Esophagus muscularis mucosa (tissue), 4 donors: ENCODE measurements at regions not wholly inside any gene's neighbourhood (a gene's known extent, or its start where the extent isn't known, plus 50 kb on each side); places are given as distances from the start of the nearest gene placed in this dataset.

Source experiments
- DNase-seq: peaks from one replicate; pipeline ENCODE4 v3.0.0-alpha.2; 2017; ENCODE audit errors: extremely low spot score
- H3K27ac ChIP-seq, 4 donors: fragments of 200-600 bp; sonication (generic); replicated peaks in 1 of 4; 1 replicate in 3 of 4; 2 replicates in 1 of 4; pipeline ENCODE4 v1.5.1; 2016 to 2019; ENCODE audit warnings: mild to moderate bottlenecking in 1 of 4
- H3K27me3 ChIP-seq, 4 donors: fragments of 200-600 bp; sonication (generic); one replicate each; pipeline versions ENCODE4 v1.5.1 to v1.6.0; 2016 to 2019
- H3K36me3 ChIP-seq, 4 donors: fragments of 200-600 bp; sonication (generic); one replicate each; pipeline ENCODE4 v1.5.1; 2016 to 2019
- H3K4me1 ChIP-seq, 4 donors: fragments of 200-600 bp; sonication (generic); one replicate each; pipeline ENCODE4 v1.5.1; 2016 to 2019
- H3K4me3 ChIP-seq, 4 donors: fragments of 200-600 bp; sonication (generic); 1 replicate in 2 of 4; 2 replicates in 2 of 4; pipeline ENCODE4 v1.5.1; 2016 to 2019; ENCODE audit warnings: mild to moderate bottlenecking in 4 of 4, moderate library complexity in 1 of 4
- H3K9me3 ChIP-seq, 4 donors: fragments of 200-600 bp; sonication (generic); 1 replicate in 3 of 4; 2 replicates in 1 of 4; pipeline ENCODE4 v1.5.1; 2016 to 2019
- EP300 ChIP-seq: sonication (generic); formaldehyde crosslinking; IDR thresholded peaks from one replicate; pipeline ENCODE4 v1.6.1; 2017; ENCODE audit warnings: antibody characterized with exemption
- POLR2A ChIP-seq: fragments of 450-650 bp; IDR thresholded peaks from one replicate; pipeline ENCODE4 v1.6.1; 2017; ENCODE audit warnings: antibody characterized with exemption, moderate library complexity, mild to moderate bottlenecking, low read depth
- POLR2AphosphoS5 ChIP-seq, 2 donors: sonication (generic); formaldehyde crosslinking; IDR thresholded peaks; one replicate each; pipeline ENCODE4 v1.6.1; 2017; ENCODE audit warnings: antibody characterized with exemption in 2 of 2
- WGBS: methylation state at CpG from one replicate; pipeline ENCODE4 v1.1.5; 2018; 5-methylcytosine and 5-hydroxymethylcytosine counted together
- intact Hi-C: fragments of 100-400 bp; cut with DNase I; formaldehyde crosslinking; loops from one replicate; pipeline ENCODE4 v1.15.1; 2023
- TF ChIP-seq, protein P1 (sequence below), 3 experiments: fragments of 200-600 bp in 2 of 3; fragments of 450-650 bp in 1 of 3; sonication (generic) in 2 of 3; IDR thresholded peaks; one replicate each; pipeline ENCODE4 v1.5.1; 2017 to 2019; ENCODE audit warnings: antibody characterized with exemption in 3 of 3, mild to moderate bottlenecking in 2 of 3, moderate library complexity in 1 of 3

DNA sequence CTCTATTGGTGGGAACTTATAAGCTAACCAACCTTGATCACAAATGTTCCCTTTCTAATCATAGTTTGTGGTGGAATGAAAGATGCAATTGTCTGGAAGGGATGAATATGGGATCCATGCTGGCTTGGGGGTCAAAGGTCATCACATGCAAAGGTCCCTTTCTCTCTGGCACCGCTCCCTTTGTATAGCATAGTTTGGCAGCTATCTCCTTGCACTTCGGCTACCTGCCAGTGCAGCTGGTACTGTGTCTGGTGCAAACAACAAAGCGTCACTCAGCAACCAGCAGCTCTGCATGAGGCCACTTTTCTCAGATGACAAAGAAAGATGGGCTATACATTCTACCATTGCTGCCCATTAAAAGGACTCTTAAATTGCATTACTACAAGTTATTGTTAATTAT, 188.2 kb upstream of the NFIA start:
- Histone ChIP-seq H3K4me3 (no peak overlapping the region), H3K4me1 (peaks cover 7 to 21% (median 13%) of the 10 kb centered on the region in 4 donors), H3K27me3 (no peaks in the 10 kb centered on the region), H3K9me3 (no peaks in the 10 kb centered on the region), H3K36me3 (no peaks in the 10 kb centered on the region), H3K27ac (no peak overlapping the region)
- intact Hi-C loops: no loop called here
- no peak for TF ChIP-seq POLR2A
- TF ChIP-seq, protein P1, sequence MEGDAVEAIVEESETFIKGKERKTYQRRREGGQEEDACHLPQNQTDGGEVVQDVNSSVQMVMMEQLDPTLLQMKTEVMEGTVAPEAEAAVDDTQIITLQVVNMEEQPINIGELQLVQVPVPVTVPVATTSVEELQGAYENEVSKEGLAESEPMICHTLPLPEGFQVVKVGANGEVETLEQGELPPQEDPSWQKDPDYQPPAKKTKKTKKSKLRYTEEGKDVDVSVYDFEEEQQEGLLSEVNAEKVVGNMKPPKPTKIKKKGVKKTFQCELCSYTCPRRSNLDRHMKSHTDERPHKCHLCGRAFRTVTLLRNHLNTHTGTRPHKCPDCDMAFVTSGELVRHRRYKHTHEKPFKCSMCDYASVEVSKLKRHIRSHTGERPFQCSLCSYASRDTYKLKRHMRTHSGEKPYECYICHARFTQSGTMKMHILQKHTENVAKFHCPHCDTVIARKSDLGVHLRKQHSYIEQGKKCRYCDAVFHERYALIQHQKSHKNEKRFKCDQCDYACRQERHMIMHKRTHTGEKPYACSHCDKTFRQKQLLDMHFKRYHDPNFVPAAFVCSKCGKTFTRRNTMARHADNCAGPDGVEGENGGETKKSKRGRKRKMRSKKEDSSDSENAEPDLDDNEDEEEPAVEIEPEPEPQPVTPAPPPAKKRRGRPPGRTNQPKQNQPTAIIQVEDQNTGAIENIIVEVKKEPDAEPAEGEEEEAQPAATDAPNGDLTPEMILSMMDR (IDR thresholded peaks at IDR 0.05): no peak
- TF ChIP-seq EP300: no peak
- TF ChIP-seq POLR2AphosphoS5 (IDR thresholded peaks at IDR 0.05): no peak
- 90% methylated on average over 3 of the region's 3 CpGs for WGBS
- no peak for DNase-seq

DNA sequence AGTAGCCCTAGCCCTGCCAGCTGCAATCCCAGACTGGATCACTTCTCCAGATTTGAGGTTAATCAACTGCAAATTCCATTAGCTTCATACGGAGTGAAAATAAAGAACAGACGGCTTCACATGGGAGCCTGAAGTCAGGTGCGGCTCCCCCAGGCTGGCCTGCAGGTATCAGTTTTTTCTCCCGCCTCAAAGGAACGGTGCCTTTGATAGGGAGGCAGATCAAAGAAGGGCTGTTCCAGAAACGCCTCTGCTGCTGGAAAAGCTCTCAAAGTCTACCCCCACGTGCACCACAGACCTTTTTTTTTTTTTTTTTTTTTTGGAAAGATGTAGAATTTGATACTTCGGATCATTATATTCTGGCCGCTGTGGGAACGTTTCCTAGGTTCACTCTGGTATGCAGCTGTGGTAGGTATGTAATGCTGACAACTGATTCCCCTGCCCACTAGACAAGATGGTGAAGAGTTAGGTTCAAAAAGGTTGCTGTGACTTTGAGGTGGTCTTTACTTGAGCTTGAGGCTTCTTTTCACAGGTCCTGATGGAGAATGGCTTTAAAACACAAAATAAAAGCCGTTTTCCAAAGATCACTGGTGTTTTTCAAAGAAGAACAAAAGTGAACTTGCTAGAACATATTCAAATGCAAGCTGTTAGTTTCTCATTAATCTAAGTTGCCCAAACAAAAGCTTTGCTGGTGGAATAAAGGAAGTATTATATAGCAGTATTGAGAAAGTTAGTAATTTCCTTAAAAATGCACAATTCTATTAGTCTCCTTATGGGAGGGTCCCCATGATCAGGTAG, 189.0 kb upstream of the NFIA start:
- H3K27me3 ChIP-seq: no peaks in the 10 kb centered on the region
- TF ChIP-seq EP300: no peak
- no peak for TF ChIP-seq POLR2AphosphoS5 (IDR thresholded peaks at IDR 0.05)
- TF ChIP-seq POLR2A: no peak
- TF ChIP-seq, protein P1 (IDR thresholded peaks at IDR 0.05): no peak
- no peak for DNase-seq

DNA sequence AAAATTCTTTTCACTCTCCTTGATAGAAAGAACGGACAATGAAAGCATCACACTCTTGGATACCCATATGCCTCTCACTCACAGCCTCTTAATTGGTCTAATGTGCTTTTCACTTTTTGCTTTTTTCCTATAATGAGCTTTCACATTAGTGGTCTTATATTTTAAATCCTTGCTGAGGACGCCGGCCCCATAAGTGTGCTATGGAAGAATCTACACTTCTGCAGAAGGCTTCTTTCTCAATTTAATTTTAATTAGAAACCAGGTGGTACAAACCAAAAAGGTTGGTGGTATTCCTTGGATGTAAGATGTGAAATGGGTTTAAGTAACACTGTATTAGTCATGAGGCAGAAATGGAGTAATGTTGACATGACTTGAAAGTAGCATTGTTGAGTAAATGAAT, 190.6 kb upstream of the NFIA start:
- no peak overlapping the region for H3K27ac ChIP-seq
- no peaks in the 10 kb centered on the region for H3K9me3 ChIP-seq
- WGBS: 68% methylated on average over 3 of the region's 3 CpGs
- H3K4me3 ChIP-seq: no peak overlapping the region
- no peaks in the 10 kb centered on the region for H3K36me3 ChIP-seq
- intact Hi-C loops: no loop called here
- no peaks in the 10 kb centered on the region for H3K27me3 ChIP-seq
- H3K4me1 ChIP-seq: peaks cover 1 to 21% (median 6%) of the 10 kb centered on the region in 4 donors
- no peak for DNase-seq
- TF ChIP-seq POLR2A: no peak
- no peak for TF ChIP-seq EP300
- TF ChIP-seq, protein P1 (IDR thresholded peaks at IDR 0.05): no peak
- no peak for TF ChIP-seq POLR2AphosphoS5 (IDR thresholded peaks at IDR 0.05)

More for the DNA sequence above, 189.0 kb upstream of the NFIA start:
- intact Hi-C loops: no loop called here
- Histone ChIP-seq H3K4me1 (peaks cover 7 to 21% (median 13%) of the 10 kb centered on the region in 4 donors), H3K36me3 (no peaks in the 10 kb centered on the region), H3K27ac (no peak overlapping the region), H3K4me3 (no peak overlapping the region), H3K9me3 (no peaks in the 10 kb centered on the region)
- 75% methylated on average over 11 of the region's 11 CpGs for WGBS

DNA sequence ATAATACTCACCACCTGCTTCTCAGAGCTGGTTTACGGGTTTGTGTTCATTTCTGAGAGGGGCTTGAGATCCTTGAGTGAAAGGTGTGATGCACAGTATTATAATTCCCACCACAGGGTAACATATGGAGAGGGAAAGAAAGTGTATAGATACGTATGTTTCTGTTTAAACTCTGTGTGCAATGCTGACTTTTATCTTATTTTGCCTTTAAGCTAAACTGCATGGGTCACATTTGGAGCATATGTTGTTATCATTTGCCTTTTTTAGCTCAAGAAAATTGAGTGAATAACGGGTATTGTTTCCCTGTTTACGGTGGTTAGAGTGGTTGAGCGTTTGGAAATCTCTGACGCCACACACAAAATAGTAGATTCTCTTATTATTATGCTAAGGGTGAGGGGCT, 191.1 kb upstream of the NFIA start:
- H3K9me3 ChIP-seq: no peaks in the 10 kb centered on the region
- no peak for DNase-seq
- H3K27me3 ChIP-seq: no peaks in the 10 kb centered on the region
- WGBS: 94% methylated on average over 6 of the region's 6 CpGs
- no peak overlapping the region for H3K27ac ChIP-seq
- H3K36me3 ChIP-seq: no peaks in the 10 kb centered on the region
- TF ChIP-seq POLR2A: no peak
- no peak for TF ChIP-seq EP300
- TF ChIP-seq, protein P1 (IDR thresholded peaks at IDR 0.05): no peak
- no peak for TF ChIP-seq POLR2AphosphoS5 (IDR thresholded peaks at IDR 0.05)
- H3K4me3 ChIP-seq: no peak overlapping the region
- intact Hi-C loops: no loop called here
- H3K4me1 ChIP-seq: peaks cover 0 to 19% (median 2%) of the 10 kb centered on the region in 4 donors

DNA sequence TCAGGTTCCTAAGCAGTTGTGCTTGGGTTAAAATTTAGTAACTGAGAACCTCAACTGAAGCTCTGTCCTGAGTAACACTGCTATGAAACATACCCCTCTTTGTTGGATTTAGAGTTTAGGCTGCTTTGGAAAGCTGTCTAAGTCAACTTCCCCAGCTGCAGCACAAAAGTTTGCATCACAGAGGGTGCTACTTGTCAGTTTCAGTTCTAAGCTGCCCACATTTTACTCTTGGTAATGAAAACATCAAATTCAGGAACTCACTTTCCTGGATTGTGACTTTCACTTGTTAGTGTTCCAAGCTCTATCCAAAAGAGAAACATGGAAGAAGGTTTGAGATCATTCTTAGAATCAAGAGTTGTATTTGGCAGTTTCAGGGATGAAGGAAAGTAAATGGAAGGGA, 191.7 kb upstream of the NFIA start:
- H3K4me1 ChIP-seq: peaks cover 0 to 13% (median 0%) of the 10 kb centered on the region in 4 donors
- intact Hi-C loops: no loop called here
- no peak overlapping the region for H3K27ac ChIP-seq
- no peak overlapping the region for H3K4me3 ChIP-seq
- no peak for DNase-seq
- no peak for TF ChIP-seq POLR2A
- no peak for TF ChIP-seq POLR2AphosphoS5 (IDR thresholded peaks at IDR 0.05)
- TF ChIP-seq, protein P1 (IDR thresholded peaks at IDR 0.05): no peak
- no peak for TF ChIP-seq EP300
- no peaks in the 10 kb centered on the region for H3K36me3 ChIP-seq
- H3K9me3 ChIP-seq: no peaks in the 10 kb centered on the region
- H3K27me3 ChIP-seq: no peaks in the 10 kb centered on the region
